Esophagus muscularis mucosa (tissue), 3 donors: ENCODE measurements at regions not wholly inside any gene's neighbourhood (a gene's known extent, or its start where the extent isn't known, plus 50 kb on each side); places are given as distances from the start of the nearest gene placed in this dataset.

Experiments used
- POLR2AphosphoS5 ChIP-seq, 2 donors: sonication (generic); formaldehyde crosslinking; IDR thresholded peaks; one replicate each; pipeline ENCODE4 v1.6.1; 2017; ENCODE audit warnings: antibody characterized with exemption in 2 of 2
- TF ChIP-seq, protein P1 (sequence below), 3 experiments: fragments of 200-600 bp in 2 of 3; fragments of 450-650 bp in 1 of 3; sonication (generic) in 2 of 3; IDR thresholded peaks; one replicate each; pipeline ENCODE4 v1.5.1; 2017 to 2019; ENCODE audit warnings: antibody characterized with exemption in 3 of 3, mild to moderate bottlenecking in 2 of 3, moderate library complexity in 1 of 3

DNA sequence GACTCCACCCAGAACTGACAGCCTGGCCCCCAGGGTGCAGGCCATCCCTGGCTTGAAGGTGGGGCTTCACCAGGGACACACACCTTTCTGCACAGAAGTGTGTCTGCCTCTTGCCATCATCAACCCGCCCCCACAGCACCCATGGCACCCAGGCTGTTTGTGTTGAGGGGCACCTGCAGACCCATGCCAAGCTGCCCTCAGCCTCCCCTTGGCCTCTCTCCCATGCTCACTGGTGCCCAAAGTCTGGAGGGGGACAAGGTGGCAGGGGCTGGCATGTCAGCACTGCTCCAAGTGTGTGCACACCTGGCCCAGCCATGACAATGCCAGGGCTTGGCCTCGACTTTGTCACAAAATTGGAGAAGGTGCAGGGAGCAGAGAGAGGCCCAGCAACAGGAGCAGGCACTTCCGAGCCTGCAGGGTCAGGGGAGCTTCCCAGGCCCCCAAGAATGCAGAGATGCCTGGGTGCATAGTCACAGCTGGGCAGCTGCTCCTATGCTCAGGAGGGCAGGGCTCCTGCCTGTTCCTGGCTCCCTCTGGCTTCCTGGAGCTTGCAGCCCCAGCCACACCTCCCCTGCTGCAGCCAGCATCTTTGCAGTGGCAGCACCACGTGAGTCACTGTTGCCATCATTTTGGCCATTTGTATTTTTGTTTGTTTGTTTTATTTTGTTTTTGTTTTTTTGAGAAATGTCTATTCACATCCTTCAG is 280.6 kb upstream of the UBE2E3 start:
- TF ChIP-seq, protein P1, sequence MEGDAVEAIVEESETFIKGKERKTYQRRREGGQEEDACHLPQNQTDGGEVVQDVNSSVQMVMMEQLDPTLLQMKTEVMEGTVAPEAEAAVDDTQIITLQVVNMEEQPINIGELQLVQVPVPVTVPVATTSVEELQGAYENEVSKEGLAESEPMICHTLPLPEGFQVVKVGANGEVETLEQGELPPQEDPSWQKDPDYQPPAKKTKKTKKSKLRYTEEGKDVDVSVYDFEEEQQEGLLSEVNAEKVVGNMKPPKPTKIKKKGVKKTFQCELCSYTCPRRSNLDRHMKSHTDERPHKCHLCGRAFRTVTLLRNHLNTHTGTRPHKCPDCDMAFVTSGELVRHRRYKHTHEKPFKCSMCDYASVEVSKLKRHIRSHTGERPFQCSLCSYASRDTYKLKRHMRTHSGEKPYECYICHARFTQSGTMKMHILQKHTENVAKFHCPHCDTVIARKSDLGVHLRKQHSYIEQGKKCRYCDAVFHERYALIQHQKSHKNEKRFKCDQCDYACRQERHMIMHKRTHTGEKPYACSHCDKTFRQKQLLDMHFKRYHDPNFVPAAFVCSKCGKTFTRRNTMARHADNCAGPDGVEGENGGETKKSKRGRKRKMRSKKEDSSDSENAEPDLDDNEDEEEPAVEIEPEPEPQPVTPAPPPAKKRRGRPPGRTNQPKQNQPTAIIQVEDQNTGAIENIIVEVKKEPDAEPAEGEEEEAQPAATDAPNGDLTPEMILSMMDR (IDR thresholded peaks at IDR 0.05) = no peak
- no peak for TF ChIP-seq POLR2AphosphoS5 (IDR thresholded peaks at IDR 0.05)
